NB4 (cell line): ENCODE measurements at regions not wholly inside any gene's neighbourhood (a gene's known extent, or its start where the extent isn't known, plus 50 kb on each side); places are given as distances from the start of the nearest gene placed in this dataset.

Source experiments
- MYC ChIP-seq: IDR thresholded peaks from 2 replicates; pipeline ENCODE4 v1.6.1; 2011; ENCODE audit warnings: low read depth, low read length
- POLR2A ChIP-seq: IDR thresholded peaks from 2 replicates; pipeline ENCODE4 v1.6.1; 2011; ENCODE audit warnings: mild to moderate bottlenecking; ENCODE audit not compliant: insufficient read length; ENCODE audit errors: extremely low read depth
- TF ChIP-seq, protein P1 (sequence below): IDR thresholded peaks from one replicate; pipeline ENCODE4 v1.5.1; 2012; ENCODE audit warnings: low read depth, low read length
- TF ChIP-seq, protein P2 (sequence below): IDR thresholded peaks from 2 replicates; pipeline ENCODE4 v1.6.1; 2011; ENCODE audit warnings: low read depth, low read length

DNA sequence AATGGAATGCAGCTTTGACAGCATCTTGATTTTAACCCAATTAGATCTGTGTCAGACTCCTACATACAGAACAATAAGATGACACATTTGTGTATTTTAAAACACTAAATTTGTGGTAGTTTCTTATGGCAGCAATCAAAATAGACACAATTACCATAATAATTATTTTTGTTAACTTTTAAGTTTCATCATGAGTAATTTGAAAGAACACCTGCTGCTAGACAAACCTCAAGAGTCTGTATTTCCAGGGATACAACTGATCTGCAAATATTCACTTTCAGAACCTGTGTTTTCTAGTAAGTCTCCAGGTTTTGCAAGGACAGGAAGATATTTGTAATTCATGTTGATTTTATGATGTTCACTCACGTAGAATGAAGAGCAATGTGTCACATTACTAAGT is 736.8 kb downstream of the DIPK2A start:
- no peak for TF ChIP-seq POLR2A
- TF ChIP-seq, protein P1, sequence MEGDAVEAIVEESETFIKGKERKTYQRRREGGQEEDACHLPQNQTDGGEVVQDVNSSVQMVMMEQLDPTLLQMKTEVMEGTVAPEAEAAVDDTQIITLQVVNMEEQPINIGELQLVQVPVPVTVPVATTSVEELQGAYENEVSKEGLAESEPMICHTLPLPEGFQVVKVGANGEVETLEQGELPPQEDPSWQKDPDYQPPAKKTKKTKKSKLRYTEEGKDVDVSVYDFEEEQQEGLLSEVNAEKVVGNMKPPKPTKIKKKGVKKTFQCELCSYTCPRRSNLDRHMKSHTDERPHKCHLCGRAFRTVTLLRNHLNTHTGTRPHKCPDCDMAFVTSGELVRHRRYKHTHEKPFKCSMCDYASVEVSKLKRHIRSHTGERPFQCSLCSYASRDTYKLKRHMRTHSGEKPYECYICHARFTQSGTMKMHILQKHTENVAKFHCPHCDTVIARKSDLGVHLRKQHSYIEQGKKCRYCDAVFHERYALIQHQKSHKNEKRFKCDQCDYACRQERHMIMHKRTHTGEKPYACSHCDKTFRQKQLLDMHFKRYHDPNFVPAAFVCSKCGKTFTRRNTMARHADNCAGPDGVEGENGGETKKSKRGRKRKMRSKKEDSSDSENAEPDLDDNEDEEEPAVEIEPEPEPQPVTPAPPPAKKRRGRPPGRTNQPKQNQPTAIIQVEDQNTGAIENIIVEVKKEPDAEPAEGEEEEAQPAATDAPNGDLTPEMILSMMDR, result no peak
- TF ChIP-seq, protein P2, sequence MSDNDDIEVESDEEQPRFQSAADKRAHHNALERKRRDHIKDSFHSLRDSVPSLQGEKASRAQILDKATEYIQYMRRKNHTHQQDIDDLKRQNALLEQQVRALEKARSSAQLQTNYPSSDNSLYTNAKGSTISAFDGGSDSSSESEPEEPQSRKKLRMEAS, result no peak
- no peak for TF ChIP-seq MYC
